Mesendoderm (in vitro differentiated cells): ENCODE measurements at regions not wholly inside any gene's neighbourhood (a gene's known extent, or its start where the extent isn't known, plus 50 kb on each side); places are given as distances from the start of the nearest gene placed in this dataset.

Experiments
- DNase-seq: peaks from one replicate; pipeline ENCODE4 v3.0.0; 2013
- H2AK5ac ChIP-seq: 2 replicates; pipeline ENCODE4 v1.6.1; 2013; ENCODE audit warnings: low read length, inconsistent platforms
- H2BK120ac ChIP-seq: 2 replicates; pipeline ENCODE4 v1.6.1; 2013; ENCODE audit warnings: low read depth, mild to moderate bottlenecking, low read length, moderate library complexity, mixed read lengths
- H2BK15ac ChIP-seq: replicated peaks from 2 replicates; pipeline ENCODE4 v1.6.1; 2013; ENCODE audit warnings: low read depth, mild to moderate bottlenecking, moderate library complexity
- H2BK5ac ChIP-seq: 2 replicates; pipeline ENCODE4 v1.6.1; 2013; ENCODE audit warnings: low read length, inconsistent platforms
- H3K18ac ChIP-seq: 2 replicates; pipeline ENCODE4 v1.6.1; 2013; ENCODE audit warnings: mild to moderate bottlenecking, low read length, mixed read lengths
- H3K23ac ChIP-seq: one replicate; pipeline ENCODE4 v1.6.1; 2013; ENCODE audit warnings: low read length
- H3K27ac ChIP-seq: 2 replicates; pipeline ENCODE4 v1.5.1; 2013; ENCODE audit warnings: low read depth, mild to moderate bottlenecking, inconsistent platforms, low read length, moderate library complexity
- H3K27me3 ChIP-seq: 2 replicates; pipeline ENCODE4 v1.6.1; 2013; ENCODE audit warnings: low read length, control low read depth, mild to moderate bottlenecking, inconsistent platforms; ENCODE audit not compliant: insufficient read depth, poor library complexity
- H3K36me3 ChIP-seq: 2 replicates; pipeline ENCODE4 v1.6.1; 2013; ENCODE audit warnings: low read length, inconsistent platforms; ENCODE audit not compliant: control insufficient read depth, insufficient read depth
- H3K4ac ChIP-seq: one replicate; pipeline ENCODE4 v1.6.1; 2013; ENCODE audit warnings: low read depth, mild to moderate bottlenecking, low read length, moderate library complexity
- H3K4me1 ChIP-seq: 2 replicates; pipeline ENCODE4 v1.6.1; 2013; ENCODE audit warnings: low read depth, low read length, inconsistent platforms; ENCODE audit not compliant: control insufficient read depth
- H3K4me2 ChIP-seq: 2 replicates; pipeline ENCODE4 v1.6.1; 2013; ENCODE audit warnings: low read length
- H3K4me3 ChIP-seq: 2 replicates; pipeline ENCODE4 v1.5.1; 2013; ENCODE audit warnings: mild to moderate bottlenecking, low read length
- H3K56ac ChIP-seq: one replicate; pipeline ENCODE4 v1.6.1; 2013; ENCODE audit warnings: low read length
- H3K79me1 ChIP-seq: 2 replicates; pipeline ENCODE4 v1.6.1; 2013; ENCODE audit warnings: low read length, inconsistent platforms
- H3K79me2 ChIP-seq: 2 replicates; pipeline ENCODE4 v1.6.1; 2013; ENCODE audit warnings: mild to moderate bottlenecking, low read length; ENCODE audit not compliant: control insufficient read depth, insufficient read depth
- H3K9ac ChIP-seq: 2 replicates; pipeline ENCODE4 v1.6.1; 2013; ENCODE audit warnings: low read length, inconsistent platforms
- H4K5ac ChIP-seq: one replicate; pipeline ENCODE4 v1.6.1; 2013; ENCODE audit warnings: low read length
- H4K8ac ChIP-seq: one replicate; pipeline ENCODE4 v1.6.1; 2013; ENCODE audit warnings: low read depth, mild to moderate bottlenecking, control low read depth, low read length, moderate library complexity
- WGBS: extraction: QIAGEN DNeasy Blood & Tissue Kit; methylation state at CpG from one replicate; pipeline ENCODE4 v1.1.7; 2013; ENCODE audit warnings: low lambda C conversion rate, missing lambda C conversion rate; ENCODE audit not compliant: insufficient coverage; ENCODE audit errors: extremely low coverage; 5-methylcytosine and 5-hydroxymethylcytosine counted together

- H3K4ac ChIP-seq, result no peak overlapping the region
- no peaks in the 10 kb centered on the region for H3K36me3 ChIP-seq
- DNase-seq, result no peak
- H3K18ac ChIP-seq, result no peak overlapping the region
- no peak overlapping the region for H3K4me3 ChIP-seq
- H3K9ac ChIP-seq, result no peak overlapping the region
- no peaks in the 10 kb centered on the region for H3K27me3 ChIP-seq
- no peaks in the 10 kb centered on the region for H3K79me2 ChIP-seq
- H3K27ac ChIP-seq, result no peak overlapping the region
- WGBS, result no CpG with 5 or more reads among the region's 11 CpGs
- H3K56ac ChIP-seq, result no peak overlapping the region
- no peak overlapping the region for H3K23ac ChIP-seq
- H3K79me1 ChIP-seq, result no peaks in the 10 kb centered on the region
- no peak overlapping the region for H3K4me2 ChIP-seq
- no peak overlapping the region for H4K8ac ChIP-seq
- no peak overlapping the region for H2BK120ac ChIP-seq
- H2BK5ac ChIP-seq, result no peak overlapping the region
- H4K5ac ChIP-seq, result no peak overlapping the region
- H2BK15ac ChIP-seq, result no peak overlapping the region
- no peak overlapping the region for H2AK5ac ChIP-seq
- no peaks in the 10 kb centered on the region for H3K4me1 ChIP-seq
Observed at GRCh38 chr22:48263791-48264351, 1501.4 kb downstream of the TBC1D22A start.

- Histone ChIP-seq H3K18ac (no peak overlapping the region), H3K23ac (no peak overlapping the region), H3K79me2 (no peaks in the 10 kb centered on the region), H3K9ac (no peak overlapping the region), H3K4me1 (no peaks in the 10 kb centered on the region), H3K27me3 (no peaks in the 10 kb centered on the region), H3K79me1 (no peaks in the 10 kb centered on the region), H3K4me2 (no peak overlapping the region), H3K36me3 (no peaks in the 10 kb centered on the region), H2BK15ac (no peak overlapping the region), H2AK5ac (no peak overlapping the region), H4K5ac (no peak overlapping the region), H3K27ac (no peak overlapping the region), H2BK5ac (no peak overlapping the region), H3K4ac (no peak overlapping the region), H2BK120ac (no peak overlapping the region), H3K4me3 (no peak overlapping the region), H4K8ac (no peak overlapping the region), H3K56ac (no peak overlapping the region)
- no peak for DNase-seq
- WGBS, result no CpG with 5 or more reads among the region's 7 CpGs
Observed at GRCh38 chr22:48263431-48263765, 1500.9 kb downstream of the TBC1D22A start.

- H2AK5ac ChIP-seq, result no peak overlapping the region
- no peak overlapping the region for H2BK15ac ChIP-seq
- H3K4me1 ChIP-seq, result no peaks in the 10 kb centered on the region
- H3K36me3 ChIP-seq, result no peaks in the 10 kb centered on the region
- H3K79me1 ChIP-seq, result no peaks in the 10 kb centered on the region
- no peak overlapping the region for H3K18ac ChIP-seq
- no peak overlapping the region for H3K4ac ChIP-seq
- no peak overlapping the region for H2BK5ac ChIP-seq
- H3K4me2 ChIP-seq, result no peak overlapping the region
- no peaks in the 10 kb centered on the region for H3K79me2 ChIP-seq
- no peak overlapping the region for H4K8ac ChIP-seq
- no peak overlapping the region for H2BK120ac ChIP-seq
- H3K9ac ChIP-seq, result no peak overlapping the region
- no peak overlapping the region for H3K27ac ChIP-seq
- DNase-seq, result no peak
- no peak overlapping the region for H3K56ac ChIP-seq
- H4K5ac ChIP-seq, result no peak overlapping the region
- H3K4me3 ChIP-seq, result no peak overlapping the region
- H3K27me3 ChIP-seq, result no peaks in the 10 kb centered on the region
- no CpG with 5 or more reads among the region's 10 CpGs for WGBS
- no peak overlapping the region for H3K23ac ChIP-seq
Observed at GRCh38 chr22:48262596-48263430, 1500.4 kb downstream of the TBC1D22A start.

- H3K4me3 ChIP-seq, result no peak overlapping the region
- no peaks in the 10 kb centered on the region for H3K79me2 ChIP-seq
- H2BK120ac ChIP-seq, result no peak overlapping the region
- no peak overlapping the region for H3K23ac ChIP-seq
- DNase-seq, result peak; percentile 45
- no peaks in the 10 kb centered on the region for H3K36me3 ChIP-seq
- H4K5ac ChIP-seq, result no peak overlapping the region
- H2BK5ac ChIP-seq, result no peak overlapping the region
- no peak overlapping the region for H3K18ac ChIP-seq
- H3K56ac ChIP-seq, result no peak overlapping the region
- no CpG with 5 or more reads among the region's 2 CpGs for WGBS
- no peaks in the 10 kb centered on the region for H3K27me3 ChIP-seq
- H2AK5ac ChIP-seq, result no peak overlapping the region
- no peak overlapping the region for H3K4ac ChIP-seq
- H3K9ac ChIP-seq, result no peak overlapping the region
- no peak overlapping the region for H4K8ac ChIP-seq
- H3K79me1 ChIP-seq, result no peaks in the 10 kb centered on the region
- no peak overlapping the region for H2BK15ac ChIP-seq
- no peak overlapping the region for H3K4me2 ChIP-seq
- H3K27ac ChIP-seq, result no peak overlapping the region
- no peaks in the 10 kb centered on the region for H3K4me1 ChIP-seq
Observed at GRCh38 chr22:48261706-48262105, 1499.3 kb downstream of the TBC1D22A start.

- H3K23ac ChIP-seq, result no peak overlapping the region
- H3K4ac ChIP-seq, result no peak overlapping the region
- H3K56ac ChIP-seq, result no peak overlapping the region
- no peak for DNase-seq
- H3K79me2 ChIP-seq, result no peaks in the 10 kb centered on the region
- H3K79me1 ChIP-seq, result no peaks in the 10 kb centered on the region
- H3K4me3 ChIP-seq, result no peak overlapping the region
- H3K4me2 ChIP-seq, result no peak overlapping the region
- no peaks in the 10 kb centered on the region for H3K27me3 ChIP-seq
- no peaks in the 10 kb centered on the region for H3K4me1 ChIP-seq
- no peak overlapping the region for H3K9ac ChIP-seq
- H4K8ac ChIP-seq, result no peak overlapping the region
- WGBS, result 100% methylated on average over 12 of the region's 12 CpGs
- H2AK5ac ChIP-seq, result no peak overlapping the region
- H3K36me3 ChIP-seq, result no peaks in the 10 kb centered on the region
- H2BK15ac ChIP-seq, result no peak overlapping the region
- no peak overlapping the region for H3K27ac ChIP-seq
- H3K18ac ChIP-seq, result no peak overlapping the region
- no peak overlapping the region for H4K5ac ChIP-seq
- no peak overlapping the region for H2BK5ac ChIP-seq
- H2BK120ac ChIP-seq, result no peak overlapping the region
Observed at GRCh38 chr22:48261048-48261621, 1498.7 kb downstream of the TBC1D22A start.
